ENCODE measurements at regions not wholly inside any gene's neighbourhood (a gene's known extent, or its start where the extent isn't known, plus 50 kb on each side); places are given as distances from the start of the nearest gene placed in this dataset.

GRCh38 chr13:84362777-84363176, 480.5 kb upstream of the SLITRK1 start:
- TF ChIP-seq POLR2A (IDR thresholded peaks at IDR 0.05; ENCODE audit: low read depth, low read length): no peak
- TF ChIP-seq POLR2AphosphoS5 (IDR thresholded peaks at IDR 0.05; ENCODE audit: low read depth, low read length): no peak
- no peak for TF ChIP-seq TAF1 (IDR thresholded peaks at IDR 0.05; ENCODE audit: borderline replicate concordance, low read depth, low read length)
